GM13977 (cell line): ENCODE measurements at regions not wholly inside any gene's neighbourhood (a gene's known extent, or its start where the extent isn't known, plus 50 kb on each side); places are given as distances from the start of the nearest gene placed in this dataset.
"Not testable (repeated sequence)": the region's sequence is repeated elsewhere in the genome, so short reads cannot be mapped to it uniquely, and the experiment has no call there.

ENCODE experiments used
- DNase-seq: peaks from one replicate; pipeline ENCODE4 v3.0.0; 2012; ENCODE audit warnings: low spot score
- in situ Hi-C: fragments of 300-500 bp; cut with MboI; formaldehyde crosslinking; loops from one replicate; pipeline ENCODE4 v1.12.0; 2022; ENCODE audit warnings: low sequenced_read_pairs, low pct_unique_long_range_greater_than_20kb, mixed read lengths, inconsistent platforms; ENCODE audit not compliant: unreplicated experiment
- TF ChIP-seq, protein P1 (sequence below): IDR thresholded peaks from 2 replicates; pipeline ENCODE4 v1.5.1; 2012; ENCODE audit warnings: mild to moderate bottlenecking, control low read depth; ENCODE audit not compliant: insufficient read depth; ENCODE audit errors: extremely low read depth, missing control alignments

DNA sequence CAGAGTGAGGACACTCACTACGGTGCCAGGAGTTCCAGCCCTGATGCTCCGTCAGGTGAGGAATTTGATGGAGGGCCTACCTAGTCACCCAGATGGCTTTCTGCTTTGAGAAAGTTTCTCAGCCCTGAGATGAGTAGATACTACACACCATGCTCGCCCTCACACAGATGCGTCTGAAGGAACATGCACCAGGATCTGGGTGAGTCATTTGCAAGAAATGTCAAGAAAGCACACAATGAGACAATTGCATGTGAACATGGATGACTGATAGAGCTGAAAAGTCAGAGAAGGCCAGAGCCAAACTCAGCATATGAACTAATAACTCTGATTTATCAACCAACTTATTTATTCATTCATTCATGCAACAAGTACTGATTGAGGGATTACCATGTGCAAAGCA, 483.9 kb downstream of the OMA1 start:
- DNase-seq: no peak
- TF ChIP-seq, protein P1, sequence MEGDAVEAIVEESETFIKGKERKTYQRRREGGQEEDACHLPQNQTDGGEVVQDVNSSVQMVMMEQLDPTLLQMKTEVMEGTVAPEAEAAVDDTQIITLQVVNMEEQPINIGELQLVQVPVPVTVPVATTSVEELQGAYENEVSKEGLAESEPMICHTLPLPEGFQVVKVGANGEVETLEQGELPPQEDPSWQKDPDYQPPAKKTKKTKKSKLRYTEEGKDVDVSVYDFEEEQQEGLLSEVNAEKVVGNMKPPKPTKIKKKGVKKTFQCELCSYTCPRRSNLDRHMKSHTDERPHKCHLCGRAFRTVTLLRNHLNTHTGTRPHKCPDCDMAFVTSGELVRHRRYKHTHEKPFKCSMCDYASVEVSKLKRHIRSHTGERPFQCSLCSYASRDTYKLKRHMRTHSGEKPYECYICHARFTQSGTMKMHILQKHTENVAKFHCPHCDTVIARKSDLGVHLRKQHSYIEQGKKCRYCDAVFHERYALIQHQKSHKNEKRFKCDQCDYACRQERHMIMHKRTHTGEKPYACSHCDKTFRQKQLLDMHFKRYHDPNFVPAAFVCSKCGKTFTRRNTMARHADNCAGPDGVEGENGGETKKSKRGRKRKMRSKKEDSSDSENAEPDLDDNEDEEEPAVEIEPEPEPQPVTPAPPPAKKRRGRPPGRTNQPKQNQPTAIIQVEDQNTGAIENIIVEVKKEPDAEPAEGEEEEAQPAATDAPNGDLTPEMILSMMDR: no peak
- in situ Hi-C loops: no loop called here

DNA sequence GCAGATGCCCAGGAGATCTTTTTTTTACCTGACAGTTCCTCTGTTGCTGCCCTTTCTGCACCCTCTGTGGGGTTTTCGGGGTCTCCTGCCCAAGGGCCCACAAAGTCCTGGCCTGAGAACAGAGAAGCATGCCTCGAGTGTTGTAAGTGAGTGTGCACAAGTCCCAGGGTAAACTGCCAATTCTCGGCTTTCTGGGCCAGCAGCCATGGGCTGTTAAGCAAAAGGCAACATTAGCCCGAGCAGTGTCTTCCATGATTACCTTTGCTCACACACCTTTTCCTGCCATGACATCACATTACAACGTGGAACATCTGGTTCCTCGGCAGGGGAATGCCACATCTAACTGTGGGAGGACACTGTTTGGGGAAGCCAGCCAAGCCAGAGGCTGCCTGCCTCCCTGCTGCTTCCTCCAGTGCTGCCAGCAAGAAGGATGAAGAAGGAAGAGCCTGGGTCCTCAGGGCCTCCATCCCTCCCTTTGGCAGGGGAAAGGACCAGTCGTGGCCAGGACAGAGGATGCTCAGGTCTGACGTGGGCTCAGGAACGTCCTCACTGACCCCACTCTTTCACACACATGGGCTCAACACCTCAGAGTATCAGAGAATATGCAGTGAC, 485.9 kb downstream of the OMA1 start:
- no peak for DNase-seq
- in situ Hi-C loops: no loop called here
- TF ChIP-seq, protein P1: no peak

DNA sequence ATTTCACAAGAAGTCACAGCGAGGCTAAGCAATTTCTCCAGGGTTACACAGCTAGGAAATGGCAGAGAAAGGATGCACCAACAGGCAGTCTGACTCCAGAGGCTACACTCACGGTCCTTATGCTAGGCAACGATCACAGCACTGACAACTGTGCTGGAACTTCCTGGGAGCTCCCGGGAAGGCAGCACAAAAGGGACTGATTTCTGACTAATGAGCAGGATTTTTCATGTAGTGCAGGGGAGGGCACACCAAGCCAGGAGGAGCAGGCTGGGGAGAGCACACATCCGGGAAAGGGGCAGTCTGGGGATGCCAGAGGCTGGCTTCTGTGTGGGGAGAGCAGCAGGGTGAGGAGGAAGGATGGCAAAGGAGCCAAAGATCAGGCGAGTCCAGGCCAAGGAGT, 486.7 kb downstream of the OMA1 start:
- no peak for DNase-seq
- in situ Hi-C loops: no loop called here
- TF ChIP-seq, protein P1: no peak

DNA sequence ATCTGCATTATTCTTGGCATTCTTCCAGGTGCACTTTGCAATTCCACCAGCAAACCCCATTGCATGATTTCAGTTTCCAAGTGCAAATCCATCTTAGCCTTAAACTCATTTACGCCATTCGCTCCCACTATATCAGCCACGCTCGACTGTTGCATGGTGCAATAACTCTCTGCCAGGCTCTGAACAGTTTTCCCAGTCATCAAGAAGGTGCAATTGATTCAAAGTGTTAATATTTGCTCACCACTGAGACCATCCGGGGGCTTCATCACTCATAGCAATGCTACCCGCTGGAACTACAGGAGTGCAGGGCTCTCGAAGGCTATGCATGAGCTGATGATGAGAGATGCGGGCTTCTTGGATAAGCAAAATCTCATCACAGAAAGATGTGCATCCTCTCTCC, 488.2 kb downstream of the OMA1 start:
- DNase-seq: no peak
- TF ChIP-seq, protein P1: no peak
- in situ Hi-C loops: no loop called here

DNA sequence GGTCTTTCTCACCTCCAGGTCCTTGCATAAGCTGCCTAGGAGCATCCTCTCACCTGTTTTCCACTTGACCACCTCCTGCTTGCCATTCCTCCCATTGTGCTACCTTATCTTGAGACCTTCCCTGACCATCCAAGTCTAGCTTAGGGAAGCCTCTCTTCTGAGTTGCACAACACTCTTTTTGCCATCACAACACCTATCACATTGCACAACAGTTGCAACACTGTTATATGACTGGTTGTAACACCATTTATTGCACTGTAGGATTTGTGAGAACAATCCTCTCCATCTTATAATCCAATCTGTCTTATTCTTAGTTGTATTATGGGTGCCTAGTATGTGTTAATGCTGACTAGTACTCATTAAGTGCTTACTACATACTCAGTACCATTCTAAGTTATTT, 488.7 kb downstream of the OMA1 start:
- TF ChIP-seq, protein P1: no peak
- in situ Hi-C loops: no loop called here
- no peak for DNase-seq

DNA sequence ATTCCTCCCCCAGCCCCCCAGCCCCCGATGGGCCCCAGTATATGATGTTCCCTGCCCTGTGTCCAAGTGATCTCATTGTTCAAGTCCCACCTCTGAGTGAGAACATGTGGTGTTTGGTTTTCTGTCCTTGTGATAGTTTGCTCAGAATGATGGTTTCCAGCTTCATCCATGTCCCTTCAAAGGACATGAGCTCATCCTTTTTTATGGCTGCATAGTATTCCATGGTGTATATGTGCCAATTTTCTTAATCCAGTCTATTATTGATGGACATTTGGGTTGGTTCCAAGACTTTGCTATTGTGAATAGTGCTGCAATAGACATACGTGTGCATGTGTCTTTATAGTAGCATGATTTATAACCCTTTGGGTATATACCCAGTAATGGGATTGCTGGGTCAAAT, 495.3 kb downstream of the OMA1 start:
- DNase-seq, in situ Hi-C loops: not testable (repeated sequence)

DNA sequence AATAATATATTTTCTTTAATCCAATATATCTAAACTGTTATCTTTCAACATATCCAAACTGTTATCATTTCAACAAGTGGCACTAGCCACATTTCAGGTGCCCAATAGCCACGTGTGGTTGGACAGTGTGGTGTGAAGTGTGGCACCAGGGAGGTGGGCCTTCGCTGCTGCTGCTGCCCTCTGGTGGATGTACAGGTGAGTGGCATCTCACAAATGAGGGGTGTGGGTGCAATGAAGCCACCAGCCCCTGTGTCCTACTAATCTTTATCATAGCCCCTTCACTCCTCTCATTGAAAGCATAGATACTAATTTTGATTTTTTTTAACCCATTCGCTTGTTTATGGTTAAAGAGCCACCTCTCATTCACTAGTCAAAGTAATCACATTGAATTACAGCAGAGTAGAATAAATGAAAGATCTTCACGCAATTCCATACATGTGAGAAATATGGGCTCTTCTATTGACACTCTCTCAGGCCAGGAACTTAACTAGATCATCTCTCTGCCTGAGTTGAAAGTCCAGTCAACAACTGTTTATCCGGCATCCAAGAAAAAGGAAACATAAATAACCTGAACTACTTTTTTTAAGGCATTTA, 499.2 kb downstream of the OMA1 start:
- in situ Hi-C loops: loop anchor here (25.0 kb wide), 1 partner anchor 1210 kb away; no protein-coding TSS in a partner anchor
- TF ChIP-seq, protein P1: peak; percentile 83
- DNase-seq: peak; percentile 56
